GM21717 (cell line): ENCODE measurements at regions not wholly inside any gene's neighbourhood (a gene's known extent, or its start where the extent isn't known, plus 50 kb on each side); places are given as distances from the start of the nearest gene placed in this dataset.
"Not testable (repeated sequence)": the region's sequence is repeated elsewhere in the genome, so short reads cannot be mapped to it uniquely, and the experiment has no call there.

Source experiments
- ATAC-seq: cut with Tn5 transposase; IDR thresholded peaks from one replicate; pipeline ENCODE4 v1.9.1; 2021; ENCODE audit warnings: mild to moderate bottlenecking, moderate library complexity; ENCODE audit not compliant: unreplicated experiment

- ATAC-seq, result no peak
These were observed 54.4 kb upstream of the JAK1 start for GRCh38 chr1:65020774-65021173.

GRCh38 chr1:65021795-65022194, 55.4 kb upstream of the JAK1 start:
- ATAC-seq, result no peak

- no peak for ATAC-seq
These were observed 55.9 kb upstream of the JAK1 start for GRCh38 chr1:65022216-65022615.

GRCh38 chr1:65025794-65026193, 59.4 kb upstream of the JAK1 start:
- ATAC-seq, result no peak

- ATAC-seq, result no peak
These were observed 59.9 kb upstream of the JAK1 start for GRCh38 chr1:65026235-65026634.

GRCh38 chr1:65027666-65028358, 61.5 kb upstream of the JAK1 start:
- ATAC-seq, result no peak

- not testable (repeated sequence) for ATAC-seq
These were observed 63.1 kb upstream of the JAK1 start for GRCh38 chr1:65029434-65029833.

- ATAC-seq, result not testable (repeated sequence)
These were observed 68.5 kb upstream of the JAK1 start for GRCh38 chr1:65034879-65035278.

- no peak for ATAC-seq
These were observed 70.3 kb upstream of the JAK1 start for GRCh38 chr1:65036570-65037051.

- ATAC-seq, result no peak
These were observed 72.7 kb upstream of the JAK1 start for GRCh38 chr1:65039066-65039465.

GRCh38 chr1:65039508-65039907, 73.2 kb upstream of the JAK1 start:
- ATAC-seq, result no peak

- ATAC-seq, result no peak
These were observed 76.1 kb upstream of the JAK1 start for GRCh38 chr1:65042467-65042866.

GRCh38 chr1:65044411-65044810, 78.1 kb upstream of the JAK1 start:
- ATAC-seq, result no peak

GRCh38 chr1:65045022-65045817, 78.9 kb upstream of the JAK1 start:
- no peak for ATAC-seq

GRCh38 chr1:65048335-65048734, 82.0 kb upstream of the JAK1 start:
- ATAC-seq, result no peak

GRCh38 chr1:65049941-65050713, 83.8 kb upstream of the JAK1 start:
- ATAC-seq, result no peak

GRCh38 chr1:65050735-65051134, 84.4 kb upstream of the JAK1 start:
- ATAC-seq, result no peak

- ATAC-seq, result no peak
These were observed 88.1 kb upstream of the JAK1 start for GRCh38 chr1:65054481-65054880.

GRCh38 chr1:65055747-65056146, 89.4 kb upstream of the JAK1 start:
- ATAC-seq, result no peak

- no peak for ATAC-seq
These were observed 89.9 kb upstream of the JAK1 start for GRCh38 chr1:65056234-65056633.

GRCh38 chr1:65056866-65057265, 90.5 kb upstream of the JAK1 start:
- ATAC-seq, result no peak
